Adipocyte (in vitro differentiated cells): ENCODE measurements at regions not wholly inside any gene's neighbourhood (a gene's known extent, or its start where the extent isn't known, plus 50 kb on each side); places are given as distances from the start of the nearest gene placed in this dataset.
"Not testable (repeated sequence)": the region's sequence is repeated elsewhere in the genome, so short reads cannot be mapped to it uniquely, and the experiment has no call there.

Source experiments
- DNase-seq: peaks from one replicate; pipeline ENCODE4 v3.0.0-alpha.2; 2015; ENCODE audit warnings: low read depth
- H3K27me3 ChIP-seq: replicated peaks from 2 replicates; pipeline ENCODE4 v1.7.0; 2013; ENCODE audit warnings: mild to moderate bottlenecking, low read length, moderate library complexity; ENCODE audit not compliant: control insufficient read depth, insufficient read depth
- H3K36me3 ChIP-seq: 2 replicates; pipeline ENCODE4 v1.7.0; 2013; ENCODE audit warnings: low read length, mild to moderate bottlenecking, moderate library complexity; ENCODE audit not compliant: control insufficient read depth, insufficient read depth, severe bottlenecking
- H3K4me1 ChIP-seq: 2 replicates; pipeline ENCODE4 v1.7.0; 2013; ENCODE audit warnings: mild to moderate bottlenecking, low read length, moderate library complexity; ENCODE audit not compliant: control insufficient read depth, insufficient read depth
- H3K4me3 ChIP-seq: 2 replicates; pipeline ENCODE4 v1.7.0; 2013; ENCODE audit warnings: mild to moderate bottlenecking, low read length, moderate library complexity
- H3K9ac ChIP-seq: 2 replicates; pipeline ENCODE4 v1.7.0; 2013; ENCODE audit warnings: mild to moderate bottlenecking, low read length, moderate library complexity
- H3K9me3 ChIP-seq: 2 replicates; pipeline ENCODE4 v1.7.0; 2013; ENCODE audit warnings: mild to moderate bottlenecking, low read length, moderate library complexity; ENCODE audit not compliant: control insufficient read depth

- Histone ChIP-seq H3K4me1 (no peaks in the 10 kb centered on the region), H3K9me3 (peaks cover 11% of the 10 kb centered on the region), H3K27me3 (no peaks in the 10 kb centered on the region), H3K4me3 (no peak overlapping the region), H3K36me3 (no peaks in the 10 kb centered on the region), H3K9ac (no peak overlapping the region)
- no peak for DNase-seq
These were observed 847.8 kb downstream of the TRIML1 start for GRCh38 chr4:188987011-188987410.

- H3K27me3 ChIP-seq, result no peaks in the 10 kb centered on the region
- H3K4me1 ChIP-seq, result no peaks in the 10 kb centered on the region
- H3K4me3 ChIP-seq, result no peak overlapping the region
- no peaks in the 10 kb centered on the region for H3K36me3 ChIP-seq
- H3K9ac ChIP-seq, result no peak overlapping the region
- H3K9me3 ChIP-seq, result peaks cover 11% of the 10 kb centered on the region
- no peak for DNase-seq
These were observed 848.9 kb downstream of the TRIML1 start for GRCh38 chr4:188988131-188988530.

- Histone ChIP-seq H3K4me3 (no peak overlapping the region), H3K27me3 (no peaks in the 10 kb centered on the region), H3K36me3 (no peaks in the 10 kb centered on the region), H3K9ac (no peak overlapping the region), H3K4me1 (no peaks in the 10 kb centered on the region), H3K9me3 (peaks cover 7% of the 10 kb centered on the region)
- DNase-seq, result no peak
These were observed 850.1 kb downstream of the TRIML1 start for GRCh38 chr4:188989371-188989770.

GRCh38 chr4:188992706-188993105 lies 853.5 kb downstream of the TRIML1 start:
- H3K4me3 ChIP-seq, result no peak overlapping the region
- H3K27me3 ChIP-seq, result no peaks in the 10 kb centered on the region
- H3K4me1 ChIP-seq, result no peaks in the 10 kb centered on the region
- H3K36me3 ChIP-seq, result no peaks in the 10 kb centered on the region
- H3K9ac ChIP-seq, result no peak overlapping the region
- peak; percentile 44 for DNase-seq
- no peaks in the 10 kb centered on the region for H3K9me3 ChIP-seq

- no peak overlapping the region for H3K9ac ChIP-seq
- no peaks in the 10 kb centered on the region for H3K4me1 ChIP-seq
- no peak for DNase-seq
- H3K9me3 ChIP-seq, result no peaks in the 10 kb centered on the region
- H3K27me3 ChIP-seq, result no peaks in the 10 kb centered on the region
- H3K4me3 ChIP-seq, result no peak overlapping the region
- H3K36me3 ChIP-seq, result no peaks in the 10 kb centered on the region
These were observed 854.6 kb downstream of the TRIML1 start for GRCh38 chr4:188993871-188994270.

GRCh38 chr4:189001283-189001970 lies 862.2 kb downstream of the TRIML1 start:
- Histone ChIP-seq H3K4me3 (no peak overlapping the region), H3K36me3 (no peaks in the 10 kb centered on the region), H3K9me3 (peaks cover 12% of the 10 kb centered on the region), H3K4me1 (no peaks in the 10 kb centered on the region), H3K27me3 (no peaks in the 10 kb centered on the region), H3K9ac (no peak overlapping the region)
- DNase-seq, result no peak

GRCh38 chr4:189001971-189002450 lies 862.8 kb downstream of the TRIML1 start:
- no peak overlapping the region for H3K9ac ChIP-seq
- peaks cover 12% of the 10 kb centered on the region for H3K9me3 ChIP-seq
- no peaks in the 10 kb centered on the region for H3K36me3 ChIP-seq
- H3K27me3 ChIP-seq, result no peaks in the 10 kb centered on the region
- H3K4me3 ChIP-seq, result no peak overlapping the region
- H3K4me1 ChIP-seq, result no peaks in the 10 kb centered on the region
- no peak for DNase-seq

GRCh38 chr4:189002475-189002874 lies 863.2 kb downstream of the TRIML1 start:
- Histone ChIP-seq H3K4me3 (no peak overlapping the region), H3K9me3 (peaks cover 12% of the 10 kb centered on the region), H3K4me1 (no peaks in the 10 kb centered on the region), H3K27me3 (no peaks in the 10 kb centered on the region), H3K36me3 (no peaks in the 10 kb centered on the region), H3K9ac (no peak overlapping the region)
- DNase-seq, result no peak

- not testable (repeated sequence) for H3K9ac ChIP-seq, H3K9me3 ChIP-seq, H3K27me3 ChIP-seq, H3K36me3 ChIP-seq, H3K4me1 ChIP-seq, H3K4me3 ChIP-seq, DNase-seq
These were observed 871.4 kb downstream of the TRIML1 start for GRCh38 chr4:189010452-189011217.

- peak overlapping the region; percentile 54 for H3K4me3 ChIP-seq
- peak overlapping the region; percentile 61 for H3K9ac ChIP-seq
- H3K27me3 ChIP-seq, result no peaks in the 10 kb centered on the region
- H3K4me1 ChIP-seq, result peaks cover 13% of the 10 kb centered on the region
- no peaks in the 10 kb centered on the region for H3K36me3 ChIP-seq
- peak; percentile 63 for DNase-seq
- no peaks in the 10 kb centered on the region for H3K9me3 ChIP-seq
These were observed 882.6 kb downstream of the TRIML1 start for GRCh38 chr4:189021831-189022230.

- peaks cover 13% of the 10 kb centered on the region for H3K4me1 ChIP-seq
- no peaks in the 10 kb centered on the region for H3K27me3 ChIP-seq
- peak; percentile 36 for DNase-seq
- H3K9ac ChIP-seq, result peak overlapping the region; percentile 61
- peak overlapping the region; percentile 54 for H3K4me3 ChIP-seq
- H3K9me3 ChIP-seq, result no peaks in the 10 kb centered on the region
- no peaks in the 10 kb centered on the region for H3K36me3 ChIP-seq
These were observed 883.3 kb downstream of the TRIML1 start for GRCh38 chr4:189022440-189023035.
